ENCODE measurements at regions not wholly inside any gene's neighbourhood (a gene's known extent, or its start where the extent isn't known, plus 50 kb on each side); places are given as distances from the start of the nearest gene placed in this dataset.

GRCh38 chr6:40932366-40932765 is 106.7 kb downstream of the UNC5CL start:
- no peak for DNase-seq (ENCODE audit: low spot score)
- in situ Hi-C loops (cut with MboI; ENCODE audit: low pct_unique_long_range_greater_than_20kb, low sequenced_read_pairs, unreplicated experiment) = no loop called here
- TF ChIP-seq CTCF (IDR thresholded peaks at IDR 0.05; ENCODE audit: extremely low read depth, insufficient read depth, missing control alignments) = no peak

GRCh38 chr6:40931931-40932330 is 107.1 kb downstream of the UNC5CL start:
- in situ Hi-C loops (cut with MboI; ENCODE audit: low pct_unique_long_range_greater_than_20kb, low sequenced_read_pairs, unreplicated experiment) = no loop called here
- TF ChIP-seq CTCF (IDR thresholded peaks at IDR 0.05; ENCODE audit: extremely low read depth, insufficient read depth, missing control alignments) = no peak
- DNase-seq (ENCODE audit: low spot score) = no peak

GRCh38 chr6:40930555-40930954 is 108.5 kb downstream of the UNC5CL start:
- no peak for DNase-seq (ENCODE audit: low spot score)
- in situ Hi-C loops (cut with MboI; ENCODE audit: low pct_unique_long_range_greater_than_20kb, low sequenced_read_pairs, unreplicated experiment) = no loop called here
- no peak for TF ChIP-seq CTCF (IDR thresholded peaks at IDR 0.05; ENCODE audit: extremely low read depth, insufficient read depth, missing control alignments)

GRCh38 chr6:40930045-40930444 is 109.0 kb downstream of the UNC5CL start:
- no peak for TF ChIP-seq CTCF (IDR thresholded peaks at IDR 0.05; ENCODE audit: extremely low read depth, insufficient read depth, missing control alignments)
- in situ Hi-C loops (cut with MboI; ENCODE audit: low pct_unique_long_range_greater_than_20kb, low sequenced_read_pairs, unreplicated experiment) = no loop called here
- DNase-seq (ENCODE audit: low spot score) = no peak

GRCh38 chr6:40929176-40929575 is 109.8 kb downstream of the UNC5CL start:
- DNase-seq (ENCODE audit: low spot score) = no peak
- in situ Hi-C loops (cut with MboI; ENCODE audit: low pct_unique_long_range_greater_than_20kb, low sequenced_read_pairs, unreplicated experiment) = no loop called here
- TF ChIP-seq CTCF (IDR thresholded peaks at IDR 0.05; ENCODE audit: extremely low read depth, insufficient read depth, missing control alignments) = no peak

- TF ChIP-seq CTCF (IDR thresholded peaks at IDR 0.05; ENCODE audit: extremely low read depth, insufficient read depth, missing control alignments) = no peak
- in situ Hi-C loops (cut with MboI; ENCODE audit: low pct_unique_long_range_greater_than_20kb, low sequenced_read_pairs, unreplicated experiment) = no loop called here
- DNase-seq (ENCODE audit: low spot score) = no peak
These were observed 110.3 kb downstream of the UNC5CL start for GRCh38 chr6:40928763-40929162.

- no peak for DNase-seq (ENCODE audit: low spot score)
- in situ Hi-C loops (cut with MboI; ENCODE audit: low pct_unique_long_range_greater_than_20kb, low sequenced_read_pairs, unreplicated experiment) = no loop called here
- no peak for TF ChIP-seq CTCF (IDR thresholded peaks at IDR 0.05; ENCODE audit: extremely low read depth, insufficient read depth, missing control alignments)
These were observed 110.7 kb downstream of the UNC5CL start for GRCh38 chr6:40928307-40928706.
